Activated CD4-positive, alpha-beta T cell treated with anti-CD3 and anti-CD28 coated beads, Interleukin-2, Interleukin-4, amounts not matched to agents 100 ng/mL and 50 ng/mL, durations not matched to agents 16 hours and 8 hours (primary cell): ENCODE measurements at regions not wholly inside any gene's neighbourhood (a gene's known extent, or its start where the extent isn't known, plus 50 kb on each side); places are given as distances from the start of the nearest gene placed in this dataset.

ENCODE experiments used
- DNase-seq: peaks from one replicate; pipeline ENCODE4 v3.0.0-alpha.2; 2020; ENCODE audit warnings: low spot score

DNA sequence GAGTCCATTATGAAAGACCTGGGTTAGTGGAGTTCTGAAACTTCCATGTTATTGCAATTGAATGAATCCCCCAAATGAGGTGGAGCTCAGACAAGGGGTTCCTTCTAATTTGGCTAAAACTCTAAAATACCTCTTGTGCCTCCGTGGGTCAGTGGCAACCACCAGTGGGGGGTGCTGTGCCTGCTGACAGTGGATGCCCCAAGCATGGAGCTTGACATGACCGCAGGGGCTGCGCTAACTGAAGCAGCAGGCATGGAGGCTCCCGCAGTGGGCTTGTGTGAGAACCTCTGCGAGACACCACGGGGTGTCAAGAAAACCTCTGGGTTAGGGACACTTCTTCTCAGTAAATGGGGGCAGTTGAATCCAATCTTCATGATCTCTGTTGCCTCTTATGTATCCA, 200.5 kb downstream of the DRD1 start:
- no peak for DNase-seq

DNA sequence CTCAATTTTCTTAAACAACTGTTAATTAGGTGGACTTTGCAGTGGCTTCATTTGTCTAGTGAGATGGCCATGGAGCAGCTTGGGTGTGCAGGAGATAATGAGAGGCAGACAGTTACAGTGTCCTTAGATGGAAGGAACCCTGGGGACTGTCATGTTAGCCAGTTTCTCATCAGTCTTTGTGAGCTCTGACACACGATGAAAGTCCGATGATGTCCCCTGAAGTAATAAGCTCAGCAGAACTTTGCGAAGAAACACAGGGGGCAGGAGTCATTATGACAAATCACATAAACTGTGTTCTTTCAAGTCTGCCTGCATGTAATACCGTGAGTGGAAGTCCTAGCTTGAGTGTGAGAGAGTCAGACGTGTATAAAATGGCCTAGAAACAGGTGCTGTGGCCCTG, 201.8 kb downstream of the DRD1 start:
- DNase-seq, result no peak

DNA sequence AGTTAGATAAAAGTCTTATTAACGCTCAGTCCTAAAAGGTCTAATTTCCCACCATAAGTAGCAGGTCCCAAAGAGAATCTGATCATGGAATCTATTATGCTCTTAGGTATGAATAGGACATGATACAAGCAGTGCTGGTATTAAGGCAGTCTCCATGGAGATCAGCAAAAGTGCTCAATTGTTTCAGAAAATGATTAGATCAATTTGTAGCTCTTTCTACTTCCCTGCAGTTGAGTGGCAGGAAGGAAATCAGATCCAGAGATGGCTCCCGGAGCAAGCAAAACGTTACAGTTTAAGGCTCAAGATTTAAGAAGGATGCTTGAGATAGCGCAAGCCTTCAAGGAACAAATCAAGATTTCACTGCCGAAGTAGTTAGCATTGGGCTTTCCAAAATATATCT, 205.7 kb downstream of the DRD1 start:
- no peak for DNase-seq

DNA sequence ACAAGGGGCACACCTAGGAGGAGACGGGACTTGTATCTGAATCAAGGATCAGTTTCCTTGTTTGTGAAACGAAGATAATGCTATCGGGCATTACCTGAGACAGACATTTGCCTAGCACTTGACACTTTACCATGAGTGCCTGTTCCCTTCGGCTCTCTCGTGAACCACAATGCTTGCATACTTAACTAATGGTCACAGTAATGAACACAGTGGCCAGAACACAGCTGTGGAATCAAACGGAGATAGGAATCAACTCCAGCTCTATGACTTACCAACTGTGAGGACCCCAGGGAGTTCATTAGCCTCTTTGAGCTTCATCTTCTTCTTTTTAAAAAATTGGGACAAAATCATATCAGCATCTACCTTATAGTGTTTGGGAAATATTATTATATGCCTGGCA, 207.8 kb downstream of the DRD1 start:
- no peak for DNase-seq

DNA sequence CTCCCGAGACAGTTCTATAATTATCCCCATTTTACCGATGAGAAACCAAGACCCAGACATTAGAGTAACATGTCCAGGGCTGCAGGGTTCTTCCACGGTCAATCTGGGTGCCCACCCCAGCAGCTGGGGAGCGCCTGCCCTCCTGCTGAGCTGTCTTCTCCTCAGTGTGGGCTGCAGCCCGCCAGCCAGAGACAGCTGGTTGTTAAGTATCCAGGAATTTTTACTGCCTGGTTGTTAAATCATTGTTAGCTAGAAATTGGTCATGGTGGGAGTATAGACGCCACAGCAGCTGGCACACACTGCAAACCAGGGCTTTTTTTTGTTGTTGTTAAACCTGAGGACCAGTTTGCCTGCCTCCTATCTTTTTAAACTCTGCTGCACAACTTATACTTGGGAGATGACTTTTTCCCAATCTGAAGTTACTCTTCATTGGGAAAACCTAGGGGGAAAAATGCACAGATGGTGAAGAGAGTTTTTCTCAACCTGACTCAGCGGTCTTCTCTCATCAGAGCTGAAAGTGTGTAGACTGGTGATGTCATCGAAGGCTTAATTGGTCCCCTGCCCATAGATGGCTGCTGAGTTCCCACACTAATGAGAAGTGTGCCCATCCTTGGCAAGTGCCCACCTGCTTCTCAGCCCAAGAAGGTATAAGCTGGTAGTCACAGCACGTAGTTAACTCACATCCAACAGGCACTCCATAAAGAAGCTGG, 208.6 kb downstream of the DRD1 start:
- DNase-seq, result no peak

DNA sequence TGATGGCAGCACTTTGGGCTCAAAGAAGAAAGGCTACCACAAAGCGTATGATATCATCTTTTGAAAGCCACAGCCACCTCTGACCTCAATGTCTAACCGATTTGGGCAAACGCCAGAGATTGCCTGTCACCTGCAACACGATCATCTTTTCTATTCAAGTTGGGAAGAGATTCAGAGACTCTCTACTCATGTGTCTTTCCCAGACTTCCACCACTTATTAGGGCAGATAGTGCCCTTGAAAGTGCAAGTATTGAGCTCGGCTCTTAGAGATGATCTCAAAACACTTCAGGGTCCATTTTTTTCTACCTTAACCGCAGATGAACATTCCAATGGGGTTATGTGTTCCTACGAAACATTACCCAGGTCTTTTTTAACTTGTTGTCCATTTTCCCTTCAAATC, 213.7 kb downstream of the DRD1 start:
- no peak for DNase-seq

DNA sequence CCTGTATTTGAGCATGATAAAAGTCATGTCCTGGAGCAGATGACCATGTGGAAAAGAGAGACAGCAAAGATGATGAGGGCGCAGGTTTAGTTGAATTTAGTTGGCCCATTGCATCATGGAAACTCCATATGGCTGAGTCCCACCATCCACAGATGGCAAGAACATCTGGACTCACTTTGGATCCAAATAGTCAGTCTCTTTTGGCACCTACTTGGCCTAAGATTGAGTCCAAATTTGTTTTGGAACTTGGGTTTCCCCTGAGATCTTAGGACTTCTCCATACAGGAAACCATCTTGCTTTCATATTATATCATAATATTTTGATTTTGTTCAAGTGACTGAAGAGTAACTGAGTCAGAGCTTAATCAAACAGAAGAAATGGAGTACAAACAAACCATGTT, 217.5 kb downstream of the DRD1 start:
- no peak for DNase-seq

DNA sequence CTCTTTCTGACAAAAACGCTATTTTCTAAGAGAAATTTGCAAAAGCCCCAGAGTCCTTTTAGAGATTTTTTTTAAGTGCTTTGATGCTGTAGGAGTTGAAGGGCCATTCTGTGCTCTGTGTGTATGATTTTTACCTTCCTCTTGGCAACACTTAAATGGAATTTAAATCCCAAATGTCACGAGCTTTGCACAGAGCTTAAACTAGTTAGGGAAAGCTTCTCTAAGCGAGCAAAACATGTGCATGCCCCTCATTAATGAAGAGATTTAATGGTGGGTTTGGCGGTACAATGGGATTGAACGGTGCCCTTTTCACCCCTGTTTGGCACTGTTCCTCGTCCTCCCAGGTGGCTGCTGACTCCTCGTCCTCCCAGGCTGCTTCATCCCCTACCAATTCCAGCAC, 220.7 kb downstream of the DRD1 start:
- DNase-seq, result no peak

DNA sequence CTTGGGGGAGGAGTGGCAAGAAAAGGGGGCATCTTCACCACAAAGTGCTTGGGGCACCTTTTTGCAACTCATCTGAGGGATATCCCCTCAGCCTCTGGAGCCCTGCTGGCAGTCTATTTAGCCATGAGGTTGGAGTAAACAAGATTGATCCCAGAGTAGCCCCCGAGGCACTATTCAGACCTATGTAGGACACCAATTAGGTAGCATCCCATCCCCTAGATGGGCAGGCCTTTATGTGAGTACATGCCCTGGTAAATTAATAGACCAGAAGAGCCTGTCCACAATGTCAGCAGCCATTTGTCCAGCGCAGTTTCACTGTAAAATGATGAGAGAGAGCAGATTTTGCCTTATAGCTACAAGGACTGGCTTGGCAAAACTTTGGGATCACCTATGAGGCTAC, 221.4 kb downstream of the DRD1 start:
- no peak for DNase-seq

DNA sequence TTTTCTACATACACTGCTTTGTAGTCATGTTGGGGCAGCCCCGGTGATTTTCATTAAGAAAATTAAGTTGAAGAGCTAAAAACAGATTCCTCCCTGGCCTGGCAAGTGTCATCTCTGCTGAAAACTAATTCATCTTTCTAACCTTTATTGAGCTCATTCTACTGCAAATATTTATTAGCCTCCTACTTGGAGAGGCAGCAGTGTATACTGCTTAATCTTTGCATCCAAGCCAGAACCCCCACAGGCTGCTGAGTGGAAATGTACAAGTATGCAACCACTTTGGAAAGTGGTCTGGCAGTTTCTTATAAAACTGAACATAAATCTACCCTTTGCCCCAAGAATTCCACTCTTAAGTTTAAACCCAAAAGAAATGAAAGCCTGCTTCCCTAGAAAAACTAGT, 223.4 kb downstream of the DRD1 start:
- no peak for DNase-seq

DNA sequence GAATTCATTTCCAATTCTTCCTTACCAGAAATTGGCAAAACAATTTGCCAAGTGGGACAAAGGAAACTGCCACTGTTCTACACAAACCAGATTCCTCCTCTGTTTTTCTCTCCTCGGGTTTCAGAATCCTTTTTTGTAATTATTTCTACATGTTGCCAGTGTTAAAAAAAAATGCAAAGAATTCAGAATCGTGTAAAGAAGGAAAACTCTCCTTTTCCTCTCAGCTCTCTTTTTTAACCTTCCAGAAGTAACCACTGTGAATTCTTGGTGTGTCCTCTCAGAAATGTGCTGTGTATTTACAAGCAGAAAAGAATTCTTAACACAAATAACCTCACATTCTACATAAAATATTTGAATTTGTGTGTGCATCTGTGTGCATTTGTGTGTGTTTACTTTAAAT, 224.6 kb downstream of the DRD1 start:
- DNase-seq, result no peak

DNA sequence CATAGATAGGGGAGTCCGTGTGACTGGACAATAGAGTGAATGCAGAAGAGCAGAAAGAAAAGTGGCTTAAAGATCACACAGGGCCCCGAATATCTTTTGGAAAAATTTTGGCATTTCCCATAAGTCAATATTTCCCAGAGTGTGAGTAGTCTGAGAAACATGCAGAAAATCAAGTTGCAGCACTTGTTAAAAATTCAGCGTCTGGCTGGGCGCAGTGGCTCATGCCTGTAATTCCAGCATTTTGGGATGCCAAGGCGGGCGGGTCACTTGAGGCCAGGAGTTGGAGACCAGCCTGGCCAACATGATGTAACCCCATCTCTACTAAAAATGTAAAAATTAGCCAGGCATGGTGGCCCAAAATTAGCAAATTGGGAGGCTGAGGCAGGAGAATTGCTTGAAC, 227.0 kb downstream of the DRD1 start:
- DNase-seq, result no peak

DNA sequence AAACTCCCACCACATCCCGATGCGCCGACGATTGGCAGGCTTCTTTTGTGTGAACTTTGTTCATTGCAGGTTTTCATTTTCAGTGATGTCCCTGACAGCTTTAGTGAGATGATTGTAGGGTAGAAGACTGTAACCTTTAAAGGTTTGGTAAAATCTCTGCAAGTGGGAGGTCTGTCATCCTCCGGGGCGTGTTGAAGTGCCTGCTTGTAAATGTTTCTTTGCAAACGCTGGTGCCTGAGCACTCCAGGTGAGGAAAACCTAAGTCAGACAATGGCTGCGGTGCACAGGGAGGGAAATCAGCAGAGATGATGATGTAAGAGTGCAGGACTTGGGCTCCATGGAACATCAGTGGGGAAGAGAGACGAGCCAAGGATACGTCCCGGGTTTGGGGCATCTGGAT, 228.1 kb downstream of the DRD1 start:
- no peak for DNase-seq

DNA sequence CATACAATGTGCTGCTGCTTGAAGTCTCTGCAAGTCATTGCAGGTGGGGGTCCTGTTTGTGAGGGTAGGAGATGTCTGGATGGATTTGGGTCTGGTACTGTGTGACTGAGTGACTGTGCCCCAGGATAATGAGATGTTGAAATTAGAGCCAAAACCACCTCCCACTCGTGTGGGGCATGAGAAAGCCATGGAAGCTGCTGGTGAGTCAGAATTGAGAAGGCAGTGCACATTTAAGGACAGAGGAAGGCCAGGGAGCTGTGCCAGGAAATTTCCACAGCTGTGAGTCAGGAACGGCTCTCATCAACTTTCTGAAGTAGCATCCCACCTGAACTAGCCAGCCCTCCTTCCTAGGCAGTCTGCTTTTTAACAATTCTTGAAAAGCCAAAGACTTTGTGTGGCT, 229.8 kb downstream of the DRD1 start:
- no peak for DNase-seq

DNA sequence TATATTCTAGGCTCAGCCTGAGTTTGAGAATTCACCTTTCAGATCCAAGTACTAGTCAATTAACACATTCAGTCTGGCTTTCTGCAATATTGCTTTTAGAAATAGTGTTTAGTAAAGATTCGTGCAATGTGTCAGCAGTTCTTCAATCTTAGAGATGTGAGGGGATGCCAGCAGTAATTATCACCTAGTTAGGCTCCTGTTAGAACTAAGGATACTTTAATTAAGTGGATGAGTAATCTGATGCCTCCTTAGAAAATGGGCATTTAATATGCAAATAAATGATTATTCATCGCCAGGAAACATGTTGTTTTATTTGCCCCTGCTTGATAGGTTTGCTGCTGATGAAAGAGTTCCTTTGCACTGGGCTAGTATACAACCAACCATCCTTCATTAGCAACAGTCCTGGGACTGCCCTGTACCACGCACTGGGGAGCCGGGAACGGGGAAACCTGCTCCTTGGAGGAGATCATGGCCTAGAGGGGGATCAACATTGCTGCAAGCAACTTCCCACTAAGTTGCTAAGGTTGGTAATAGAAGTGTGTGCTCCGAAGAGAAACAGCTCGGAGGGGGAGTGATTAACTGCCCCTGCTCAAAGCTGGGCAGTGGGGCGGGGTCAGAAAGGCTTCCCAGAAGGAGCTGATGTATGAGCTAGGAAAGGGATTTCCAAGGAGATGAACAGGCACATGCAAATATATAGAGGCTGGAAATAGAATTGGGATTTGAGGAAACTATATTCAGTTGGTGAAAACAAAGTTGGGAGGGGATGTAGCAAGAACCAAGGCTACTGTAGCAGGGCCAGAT, 231.8 kb downstream of the DRD1 start:
- no peak for DNase-seq

DNA sequence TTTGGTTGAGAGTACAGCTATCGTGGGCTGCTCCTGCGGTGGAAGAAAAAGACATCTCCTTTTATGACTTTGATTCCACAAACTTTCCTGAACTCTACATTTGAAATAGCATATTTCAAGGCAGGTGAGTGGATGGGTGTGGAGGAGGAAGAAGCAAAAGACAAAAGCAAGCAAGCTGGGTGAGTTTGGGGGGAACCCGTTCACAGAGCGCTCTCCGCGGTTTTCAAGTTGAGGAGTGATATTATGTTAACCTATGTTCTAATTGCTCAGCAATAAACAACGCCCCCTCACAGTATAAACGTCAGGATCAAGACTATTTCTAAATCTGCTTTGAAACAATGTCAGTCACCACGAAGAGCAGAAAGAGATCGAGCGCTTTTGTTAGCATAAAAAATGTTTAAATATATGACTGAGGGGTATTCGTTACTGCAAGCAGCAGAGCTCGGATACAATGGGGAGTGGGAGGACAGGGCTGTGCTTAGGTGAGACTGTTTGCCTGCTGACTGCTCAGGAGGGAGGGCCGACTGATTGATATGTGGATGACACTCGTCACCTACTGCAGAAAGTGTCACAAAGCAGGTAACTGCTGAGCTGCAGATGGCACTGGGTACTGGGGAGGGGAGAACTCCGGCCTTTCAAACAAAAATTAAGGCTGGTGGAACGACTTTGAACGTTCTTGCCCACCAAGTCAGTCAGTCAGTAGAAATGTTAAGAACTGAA, 236.5 kb downstream of the DRD1 start:
- no peak for DNase-seq

DNA sequence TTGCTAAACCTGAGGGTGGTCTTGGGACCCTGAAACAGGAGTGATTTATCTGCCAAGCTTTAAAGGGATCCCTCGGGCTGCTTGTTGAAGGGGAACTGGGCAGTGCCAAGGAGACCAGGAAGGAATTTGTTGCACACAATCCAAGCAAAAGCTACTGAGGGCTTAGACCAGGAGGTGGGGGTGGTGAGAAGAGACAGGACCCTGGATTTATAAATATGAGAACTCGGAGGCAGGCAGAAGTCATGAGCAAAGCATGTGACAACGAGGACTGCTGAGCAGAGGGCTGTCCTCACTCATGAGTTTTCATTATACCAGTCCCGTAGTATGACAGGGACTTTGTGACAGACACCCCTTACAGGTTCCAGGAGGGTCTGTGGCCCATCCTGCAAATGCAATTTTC, 237.3 kb downstream of the DRD1 start:
- no peak for DNase-seq

DNA sequence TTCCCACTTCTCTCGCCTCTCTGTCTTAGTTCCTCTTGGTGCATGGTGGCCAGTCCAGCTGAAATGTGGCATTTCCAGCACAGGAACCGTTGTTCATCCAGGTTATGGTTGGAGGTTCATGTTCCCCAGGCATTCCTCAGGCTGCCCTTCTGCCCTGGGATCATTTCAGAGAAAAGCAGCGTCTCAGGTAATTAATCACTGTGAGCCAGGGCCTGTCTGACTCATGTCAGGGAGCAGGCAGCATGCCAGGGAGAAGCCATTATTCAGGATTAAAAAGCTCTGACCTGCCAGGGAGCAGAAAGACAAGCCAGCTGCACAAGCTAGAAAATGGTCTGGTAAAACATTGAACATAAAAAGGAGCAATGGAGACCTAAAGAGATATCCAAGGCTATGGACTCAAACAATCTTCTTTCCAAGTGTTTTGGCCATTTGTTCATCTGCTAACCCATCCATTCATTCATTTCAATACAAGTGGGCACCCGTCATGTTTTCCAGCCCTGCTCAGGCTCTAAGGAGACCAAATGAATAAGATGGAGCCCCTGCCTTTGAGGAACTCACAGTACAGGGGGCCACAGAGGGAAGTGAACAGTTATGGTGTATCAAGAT, 241.4 kb downstream of the DRD1 start:
- DNase-seq, result no peak

DNA sequence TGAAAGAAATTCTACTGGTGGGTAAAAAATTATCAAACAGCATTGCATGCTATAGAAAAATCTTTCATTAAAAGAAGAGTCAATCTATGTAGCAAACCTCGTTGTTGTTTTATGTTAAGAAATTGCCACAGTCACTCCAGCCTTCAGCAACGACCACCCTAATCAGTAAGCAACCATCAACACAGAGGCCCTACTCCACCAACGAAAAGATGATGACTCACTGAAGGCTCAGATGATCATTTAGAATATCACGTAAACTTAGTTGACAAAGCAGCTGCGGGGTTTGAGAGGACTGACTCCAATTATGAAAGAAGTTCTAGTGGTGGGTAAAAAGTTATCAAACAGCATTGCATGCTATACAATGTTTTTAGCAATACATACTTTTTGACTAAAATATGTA, 242.6 kb downstream of the DRD1 start:
- DNase-seq, result no peak

DNA sequence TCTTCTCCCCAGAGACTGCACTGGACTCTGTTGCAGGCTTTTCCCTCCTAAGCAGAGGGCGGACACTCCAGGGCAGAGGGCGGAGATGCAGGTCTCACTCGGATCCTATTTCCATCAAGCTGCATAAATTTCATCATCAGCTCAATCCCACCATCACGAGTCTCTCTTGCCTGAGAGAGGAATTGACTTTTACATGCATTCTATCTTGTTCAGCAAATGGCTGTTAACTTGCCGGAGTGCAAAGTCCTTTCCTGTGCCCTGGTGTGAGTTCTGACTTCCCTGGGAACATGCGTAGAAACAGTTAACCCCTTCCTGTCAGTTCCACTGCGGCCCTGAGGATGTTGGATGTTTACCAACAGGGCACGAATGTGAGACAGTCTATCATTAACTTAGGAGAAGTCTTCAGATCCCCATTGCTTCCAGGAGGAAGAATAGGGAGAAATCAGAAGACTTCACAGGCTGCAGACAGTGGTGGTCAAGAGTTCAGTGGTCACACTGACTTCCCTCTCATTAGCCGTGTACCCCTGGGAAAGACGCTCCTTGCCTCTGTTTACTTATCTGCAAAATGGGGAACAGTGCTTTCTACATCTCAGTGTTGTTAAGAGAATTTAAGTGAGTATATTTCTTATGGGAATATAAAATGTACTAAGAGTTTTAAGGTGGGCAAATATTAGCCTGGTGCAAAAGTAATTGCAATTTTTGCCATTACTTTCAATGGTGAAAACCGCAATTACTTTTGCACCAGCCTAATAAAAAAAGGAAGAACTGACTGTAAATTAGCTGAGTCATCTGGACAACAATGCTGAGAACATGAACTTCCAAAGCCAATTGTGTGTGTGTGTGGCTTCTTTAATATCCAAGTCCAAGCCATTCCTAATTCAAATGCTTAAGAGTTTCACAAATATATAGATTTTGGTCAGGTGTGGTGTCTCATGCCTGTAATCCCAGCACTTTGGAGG, 248.0 kb downstream of the DRD1 start:
- DNase-seq, result no peak

DNA sequence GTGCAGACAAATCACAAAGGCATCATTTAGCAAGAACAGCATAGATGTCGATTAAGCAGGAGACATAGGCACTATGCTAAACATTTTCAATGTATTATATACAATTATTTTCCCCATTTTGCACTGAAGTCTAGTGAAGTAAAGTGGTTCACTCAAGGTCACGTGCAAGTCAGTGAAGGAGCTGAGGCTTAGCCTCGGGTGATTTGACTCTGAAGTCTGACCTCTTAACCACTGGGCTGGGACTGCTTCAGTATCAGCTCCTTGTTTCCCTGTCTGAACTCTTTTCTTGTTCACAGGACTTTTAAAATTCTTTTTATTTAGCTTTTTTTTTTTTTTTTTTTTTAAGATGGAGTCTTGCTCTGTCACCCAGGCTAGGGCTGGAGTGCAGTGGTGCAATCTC, 262.7 kb downstream of the DRD1 start:
- DNase-seq, result no peak

DNA sequence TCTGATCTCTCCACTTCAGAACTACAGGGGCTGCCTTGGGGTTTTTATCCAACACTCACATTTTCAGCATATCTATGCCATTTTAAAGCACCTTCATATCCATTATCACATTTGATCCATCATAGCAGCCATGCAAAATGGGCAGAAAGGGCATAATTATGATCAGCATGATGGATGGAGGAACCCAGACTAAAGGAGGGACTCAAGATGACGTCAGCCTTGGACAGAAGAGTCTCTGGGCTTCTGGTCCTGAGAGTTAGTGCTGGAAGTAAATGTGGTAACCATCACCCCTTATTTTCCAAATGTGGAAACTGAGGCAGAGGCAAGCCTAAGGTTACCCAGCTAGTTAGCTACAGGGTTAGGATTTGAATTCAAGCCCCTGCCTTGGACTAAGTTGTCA, 273.1 kb downstream of the DRD1 start:
- DNase-seq, result no peak
